AG04449 (cell line): ENCODE measurements at regions not wholly inside any gene's neighbourhood (a gene's known extent, or its start where the extent isn't known, plus 50 kb on each side); places are given as distances from the start of the nearest gene placed in this dataset.

Source experiments
- CTCF ChIA-PET: fragments of 350-600 bp; formaldehyde crosslinking; extraction: SDS; loops from one replicate; lab custom pipeline; 2021; ENCODE audit warnings: antibody characterized with exemption; lab: Yijun Ruan, JAX
- POLR2A ChIA-PET: fragments of 400-600, 350-600 bp; formaldehyde crosslinking; extraction: SDS; loops from one replicate; lab custom pipeline; 2020; ENCODE audit warnings: antibody characterized with exemption, inconsistent platforms; lab: Yijun Ruan, JAX
- DNase-seq: peaks from one replicate; pipeline ENCODE4 v3.0.0-alpha.2; 2010; ENCODE audit warnings: low read depth, low spot score
- H3K4me3 ChIP-seq: 2 replicates; pipeline ENCODE4 v1.5.1; 2011; ENCODE audit warnings: low read depth, mild to moderate bottlenecking, control low read depth, low read length
- CTCF ChIP-seq: IDR thresholded peaks from one replicate; pipeline ENCODE4 v1.5.1; 2011; ENCODE audit warnings: mild to moderate bottlenecking, moderate library complexity, low read length, control low read depth, inconsistent platforms; ENCODE audit not compliant: insufficient read depth; ENCODE audit errors: missing control alignments

GRCh38 chr7:85702348-85702747 lies 515.5 kb upstream of the SEMA3D start:
- ChIA-PET CTCF (no interaction called here), POLR2A (no interaction called here)
- DNase-seq, result no peak
- TF ChIP-seq CTCF, result no peak
- H3K4me3 ChIP-seq, result no peak overlapping the region

GRCh38 chr7:85699482-85699881 lies 512.6 kb upstream of the SEMA3D start:
- no peak for TF ChIP-seq CTCF
- CTCF ChIA-PET, result no interaction called here
- POLR2A ChIA-PET, result no interaction called here
- no peak for DNase-seq
- H3K4me3 ChIP-seq, result no peak overlapping the region

GRCh38 chr7:85695533-85695932 lies 508.7 kb upstream of the SEMA3D start:
- TF ChIP-seq CTCF, result no peak
- no peak overlapping the region for H3K4me3 ChIP-seq
- ChIA-PET CTCF (interaction anchor here (0.9 kb wide), 1 partner anchor 654 kb away, joined by 4 read pairs; no protein-coding TSS in a partner anchor), POLR2A (no interaction called here)
- no peak for DNase-seq

GRCh38 chr7:85695041-85695440 lies 508.2 kb upstream of the SEMA3D start:
- DNase-seq, result no peak
- no peak overlapping the region for H3K4me3 ChIP-seq
- no peak for TF ChIP-seq CTCF
- CTCF ChIA-PET, result interaction anchor here (0.9 kb wide), 1 partner anchor 653 kb away, joined by 4 read pairs; no protein-coding TSS in a partner anchor
- POLR2A ChIA-PET, result no interaction called here

GRCh38 chr7:85693326-85693725 lies 506.5 kb upstream of the SEMA3D start:
- ChIA-PET CTCF (no interaction called here), POLR2A (no interaction called here)
- TF ChIP-seq CTCF, result no peak
- no peak overlapping the region for H3K4me3 ChIP-seq
- DNase-seq, result no peak

GRCh38 chr7:85688712-85689111 lies 501.9 kb upstream of the SEMA3D start:
- TF ChIP-seq CTCF, result no peak
- DNase-seq, result no peak
- H3K4me3 ChIP-seq, result no peak overlapping the region
- ChIA-PET CTCF (no interaction called here), POLR2A (no interaction called here)
